ENCODE measurements at regions not wholly inside any gene's neighbourhood (a gene's known extent, or its start where the extent isn't known, plus 50 kb on each side); places are given as distances from the start of the nearest gene placed in this dataset.
"Not testable (repeated sequence)": the region's sequence is repeated elsewhere in the genome, so short reads cannot be mapped to it uniquely, and the experiment has no call there.

GRCh38 chr4:183044924-183045640 is 54.0 kb upstream of the WWC2 start:
- not testable (repeated sequence) for FAIRE-seq; DNase-seq (ENCODE audit: insufficient read length, low spot score)

GRCh38 chr4:183038436-183038835 is 60.6 kb upstream of the WWC2 start:
- no peak for DNase-seq (ENCODE audit: insufficient read length, low spot score)
- no peak for FAIRE-seq

GRCh38 chr4:183035726-183036415 is 63.2 kb upstream of the WWC2 start:
- FAIRE-seq (no peak), DNase-seq (ENCODE audit: insufficient read length, low spot score) (no peak)

GRCh38 chr4:183035256-183035655 is 63.8 kb upstream of the WWC2 start:
- DNase-seq (ENCODE audit: insufficient read length, low spot score) (no peak), FAIRE-seq (no peak)

- FAIRE-seq = no peak
- DNase-seq (ENCODE audit: insufficient read length, low spot score) = no peak
These were observed 68.2 kb upstream of the WWC2 start for GRCh38 chr4:183030823-183031222.

- DNase-seq (ENCODE audit: insufficient read length, low spot score) = no peak
- FAIRE-seq = no peak
These were observed 68.7 kb upstream of the WWC2 start for GRCh38 chr4:183030309-183030708.

- DNase-seq (ENCODE audit: insufficient read length, low spot score) (no peak), FAIRE-seq (no peak)
These were observed 69.7 kb upstream of the WWC2 start for GRCh38 chr4:183029365-183029764.

GRCh38 chr4:183026701-183027100 is 72.4 kb upstream of the WWC2 start:
- DNase-seq (ENCODE audit: insufficient read length, low spot score) = no peak
- no peak for FAIRE-seq

- FAIRE-seq (no peak), DNase-seq (ENCODE audit: insufficient read length, low spot score) (no peak)
These were observed 76.4 kb upstream of the WWC2 start for GRCh38 chr4:183022617-183023016.

- DNase-seq (ENCODE audit: insufficient read length, low spot score) = no peak
- FAIRE-seq = no peak
These were observed 81.1 kb upstream of the WWC2 start for GRCh38 chr4:183017962-183018361.

GRCh38 chr4:183014361-183015084 is 84.5 kb upstream of the WWC2 start:
- DNase-seq (ENCODE audit: insufficient read length, low spot score) (no peak), FAIRE-seq (no peak)

GRCh38 chr4:183013730-183014002 is 85.4 kb upstream of the WWC2 start:
- DNase-seq (ENCODE audit: insufficient read length, low spot score) (no peak), FAIRE-seq (no peak)

- DNase-seq (ENCODE audit: insufficient read length, low spot score) (no peak), FAIRE-seq (no peak)
These were observed 86.0 kb upstream of the WWC2 start for GRCh38 chr4:183012879-183013729.

- DNase-seq (ENCODE audit: insufficient read length, low spot score) (no peak), FAIRE-seq (no peak)
These were observed 87.7 kb upstream of the WWC2 start for GRCh38 chr4:183011213-183011907.

- no peak for FAIRE-seq
- DNase-seq (ENCODE audit: insufficient read length, low spot score) = no peak
These were observed 90.6 kb upstream of the WWC2 start for GRCh38 chr4:183008492-183008891.

GRCh38 chr4:183004370-183004769 is 87.2 kb upstream of the DCTD start:
- not testable (repeated sequence) for DNase-seq (ENCODE audit: insufficient read length, low spot score); FAIRE-seq

GRCh38 chr4:182994171-182994570 is 77.0 kb upstream of the DCTD start:
- FAIRE-seq (no peak), DNase-seq (ENCODE audit: insufficient read length, low spot score) (no peak)

GRCh38 chr4:182978152-182978827 is 61.1 kb upstream of the DCTD start:
- DNase-seq (ENCODE audit: insufficient read length, low spot score) (no peak), FAIRE-seq (peak; percentile 40)

- DNase-seq (ENCODE audit: insufficient read length, low spot score) = no peak
- FAIRE-seq = no peak
These were observed 58.6 kb upstream of the DCTD start for GRCh38 chr4:182975806-182976205.

- DNase-seq (ENCODE audit: insufficient read length, low spot score) (no peak), FAIRE-seq (no peak)
These were observed 56.8 kb upstream of the DCTD start for GRCh38 chr4:182973941-182974340.

Data from GM19239 (cell line).